ENCODE measurements at regions not wholly inside any gene's neighbourhood (a gene's known extent, or its start where the extent isn't known, plus 50 kb on each side); places are given as distances from the start of the nearest gene placed in this dataset.
"Not testable (repeated sequence)": the region's sequence is repeated elsewhere in the genome, so short reads cannot be mapped to it uniquely, and the experiment has no call there.

GRCh38 chr5:154598021-154598420, 120.0 kb upstream of the HAND1 start:
- Histone ChIP-seq H3K27me3 (no peaks in the 10 kb centered on the region), H3K4me1 (no peaks in the 10 kb centered on the region), H3K4me3 (no peak overlapping the region), H3K27ac (no peak overlapping the region), H3K9me3 (no peaks in the 10 kb centered on the region), H3K36me3 (no peaks in the 10 kb centered on the region)
- TF ChIP-seq POLR2A (IDR thresholded peaks at IDR 0.05): no peak
- TF ChIP-seq, protein P1, sequence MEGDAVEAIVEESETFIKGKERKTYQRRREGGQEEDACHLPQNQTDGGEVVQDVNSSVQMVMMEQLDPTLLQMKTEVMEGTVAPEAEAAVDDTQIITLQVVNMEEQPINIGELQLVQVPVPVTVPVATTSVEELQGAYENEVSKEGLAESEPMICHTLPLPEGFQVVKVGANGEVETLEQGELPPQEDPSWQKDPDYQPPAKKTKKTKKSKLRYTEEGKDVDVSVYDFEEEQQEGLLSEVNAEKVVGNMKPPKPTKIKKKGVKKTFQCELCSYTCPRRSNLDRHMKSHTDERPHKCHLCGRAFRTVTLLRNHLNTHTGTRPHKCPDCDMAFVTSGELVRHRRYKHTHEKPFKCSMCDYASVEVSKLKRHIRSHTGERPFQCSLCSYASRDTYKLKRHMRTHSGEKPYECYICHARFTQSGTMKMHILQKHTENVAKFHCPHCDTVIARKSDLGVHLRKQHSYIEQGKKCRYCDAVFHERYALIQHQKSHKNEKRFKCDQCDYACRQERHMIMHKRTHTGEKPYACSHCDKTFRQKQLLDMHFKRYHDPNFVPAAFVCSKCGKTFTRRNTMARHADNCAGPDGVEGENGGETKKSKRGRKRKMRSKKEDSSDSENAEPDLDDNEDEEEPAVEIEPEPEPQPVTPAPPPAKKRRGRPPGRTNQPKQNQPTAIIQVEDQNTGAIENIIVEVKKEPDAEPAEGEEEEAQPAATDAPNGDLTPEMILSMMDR (IDR thresholded peaks at IDR 0.05): no peak
- DNase-seq: no peak

DNA sequence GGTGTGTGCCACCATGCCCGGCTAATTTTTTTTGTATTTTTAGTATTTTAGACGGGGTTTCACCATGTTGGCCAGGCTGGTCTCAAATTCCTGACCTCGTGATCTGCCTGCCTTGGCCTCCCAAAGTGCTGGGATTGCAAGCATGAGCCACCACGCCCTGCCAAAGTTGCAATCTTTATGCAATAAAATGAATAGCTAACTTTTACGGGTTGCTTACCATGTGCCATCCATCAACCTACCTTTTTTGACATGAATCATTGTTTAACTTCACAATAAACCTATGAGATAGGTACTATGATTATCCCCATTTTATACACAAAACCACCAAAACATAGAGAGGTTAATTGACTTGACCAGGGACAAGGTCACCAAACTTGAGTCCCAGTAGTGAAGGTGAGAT, 118.8 kb upstream of the HAND1 start:
- H3K4me1 ChIP-seq, H3K27me3 ChIP-seq, H3K36me3 ChIP-seq, DNase-seq, H3K9me3 ChIP-seq, H3K4me3 ChIP-seq, H3K27ac ChIP-seq: not testable (repeated sequence)

- Histone ChIP-seq H3K27me3 (no peaks in the 10 kb centered on the region), H3K27ac (no peak overlapping the region), H3K36me3 (no peaks in the 10 kb centered on the region), H3K4me3 (no peak overlapping the region), H3K9me3 (no peaks in the 10 kb centered on the region), H3K4me1 (no peaks in the 10 kb centered on the region)
- DNase-seq: no peak
- TF ChIP-seq POLR2A (IDR thresholded peaks at IDR 0.05): no peak
- TF ChIP-seq, protein P1 (IDR thresholded peaks at IDR 0.05): no peak
Measured at GRCh38 chr5:154595662-154596061, 117.6 kb upstream of the HAND1 start.

- no peak for DNase-seq
- Histone ChIP-seq H3K9me3 (no peaks in the 10 kb centered on the region), H3K36me3 (no peaks in the 10 kb centered on the region), H3K4me3 (no peak overlapping the region), H3K27ac (no peak overlapping the region), H3K4me1 (no peaks in the 10 kb centered on the region), H3K27me3 (no peaks in the 10 kb centered on the region)
- TF ChIP-seq, protein P1 (IDR thresholded peaks at IDR 0.05): no peak
- no peak for TF ChIP-seq POLR2A (IDR thresholded peaks at IDR 0.05)
Measured at GRCh38 chr5:154593796-154594195, 115.8 kb upstream of the HAND1 start.

GRCh38 chr5:154593071-154593470, 115.0 kb upstream of the HAND1 start:
- H3K27ac ChIP-seq: no peak overlapping the region
- no peak overlapping the region for H3K4me3 ChIP-seq
- TF ChIP-seq POLR2A (IDR thresholded peaks at IDR 0.05): no peak
- TF ChIP-seq, protein P1 (IDR thresholded peaks at IDR 0.05): no peak
- no peak for DNase-seq
- no peaks in the 10 kb centered on the region for H3K27me3 ChIP-seq
- H3K4me1 ChIP-seq: no peaks in the 10 kb centered on the region
- H3K9me3 ChIP-seq: no peaks in the 10 kb centered on the region
- H3K36me3 ChIP-seq: no peaks in the 10 kb centered on the region

- no peaks in the 10 kb centered on the region for H3K9me3 ChIP-seq
- H3K27me3 ChIP-seq: no peaks in the 10 kb centered on the region
- H3K4me1 ChIP-seq: no peaks in the 10 kb centered on the region
- H3K27ac ChIP-seq: no peak overlapping the region
- DNase-seq: no peak
- H3K4me3 ChIP-seq: no peak overlapping the region
- no peaks in the 10 kb centered on the region for H3K36me3 ChIP-seq
- no peak for TF ChIP-seq POLR2A (IDR thresholded peaks at IDR 0.05)
- TF ChIP-seq, protein P1 (IDR thresholded peaks at IDR 0.05): no peak
Measured at GRCh38 chr5:154590093-154590724, 112.2 kb upstream of the HAND1 start.

Measured in Peyer's patch (tissue), 4 donors.